Astrocyte (in vitro differentiated cells and primary cell): ENCODE measurements at regions not wholly inside any gene's neighbourhood (a gene's known extent, or its start where the extent isn't known, plus 50 kb on each side); places are given as distances from the start of the nearest gene placed in this dataset.

Source experiments
- DNase-seq: peaks from one replicate; pipeline ENCODE4 v3.0.0-alpha.2; 2010; ENCODE audit warnings: low read depth
- FAIRE-seq: peaks from 2 replicates; lab custom pipeline; 2011; peaks lifted over from hg19 to GRCh38; lab: Jason Lieb, UNC
- H2AFZ ChIP-seq: 2 replicates; pipeline ENCODE4 v1.6.0; 2012; ENCODE audit warnings: low read depth, low read length, inconsistent platforms
- H3K27ac ChIP-seq: 2 replicates; pipeline ENCODE4 v1.5.1; 2011; ENCODE audit warnings: low read depth, low read length, inconsistent platforms
- H3K27me3 ChIP-seq: 2 replicates; pipeline ENCODE4 v1.6.0; 2011; ENCODE audit warnings: low read length, inconsistent platforms; ENCODE audit not compliant: insufficient read depth
- H3K36me3 ChIP-seq: 2 replicates; pipeline ENCODE4 v1.5.1; 2011; ENCODE audit warnings: low read length, inconsistent platforms; ENCODE audit not compliant: insufficient read depth
- H3K4me1 ChIP-seq: 2 replicates; pipeline ENCODE4 v1.5.1; 2011; ENCODE audit warnings: low read length, inconsistent platforms; ENCODE audit not compliant: insufficient read depth
- H3K4me2 ChIP-seq: 2 replicates; pipeline ENCODE4 v1.6.0; 2012; ENCODE audit warnings: low read length, inconsistent platforms
- H3K4me3 ChIP-seq: 2 replicates; pipeline ENCODE4 v1.5.1; 2011; ENCODE audit warnings: low read depth, mild to moderate bottlenecking, low read length, inconsistent platforms; ENCODE audit not compliant: insufficient read depth
- H3K79me2 ChIP-seq: 2 replicates; pipeline ENCODE4 v1.6.0; 2012; ENCODE audit warnings: mild to moderate bottlenecking, low read length, inconsistent platforms; ENCODE audit not compliant: insufficient read depth
- H3K9ac ChIP-seq: 2 replicates; pipeline ENCODE4 v1.6.0; 2012; ENCODE audit warnings: mild to moderate bottlenecking, low read length, inconsistent platforms
- H3K9me3 ChIP-seq: 2 replicates; pipeline ENCODE4 v1.5.1; 2012; ENCODE audit warnings: low read depth, mild to moderate bottlenecking, low read length, inconsistent platforms; ENCODE audit not compliant: insufficient read depth
- H4K20me1 ChIP-seq: 2 replicates; pipeline ENCODE4 v1.6.0; 2012; ENCODE audit warnings: low read length, inconsistent platforms; ENCODE audit not compliant: insufficient read depth
- H3K27ac Mint-ChIP-seq: one replicate; pipeline ENCODE4 v1.8.0; 2021; ENCODE audit warnings: mild to moderate bottlenecking, mixed read lengths; ENCODE audit not compliant: unreplicated experiment
- H3K27me3 Mint-ChIP-seq: one replicate; pipeline ENCODE4 v1.8.0; 2021; ENCODE audit warnings: low read depth, mixed read lengths; ENCODE audit not compliant: unreplicated experiment
- H3K36me3 Mint-ChIP-seq: one replicate; pipeline ENCODE4 v1.8.0; 2021; ENCODE audit warnings: low read depth, mixed read lengths; ENCODE audit not compliant: unreplicated experiment
- H3K4me1 Mint-ChIP-seq: one replicate; pipeline ENCODE4 v1.8.0; 2021; ENCODE audit warnings: low read depth, mixed read lengths; ENCODE audit not compliant: unreplicated experiment
- H3K4me3 Mint-ChIP-seq: one replicate; pipeline ENCODE4 v1.8.0; 2021; ENCODE audit warnings: mild to moderate bottlenecking, moderate library complexity, mixed read lengths; ENCODE audit not compliant: unreplicated experiment
- H3K9me3 Mint-ChIP-seq: one replicate; pipeline ENCODE4 v1.8.0; 2021; ENCODE audit warnings: mild to moderate bottlenecking, mixed read lengths; ENCODE audit not compliant: unreplicated experiment
- CTCF ChIP-seq: IDR thresholded peaks from 2 replicates; pipeline ENCODE4 v1.5.1; 2011; ENCODE audit warnings: low read depth, mild to moderate bottlenecking, inconsistent platforms, low read length, moderate library complexity; ENCODE audit not compliant: insufficient read depth
- EZH2 ChIP-seq: IDR thresholded peaks from 2 replicates; pipeline ENCODE4 v1.6.1; 2012; ENCODE audit warnings: mild to moderate bottlenecking, low read length, inconsistent platforms; ENCODE audit not compliant: insufficient read depth

- no peak for DNase-seq
- Mint-ChIP-seq H3K27me3 (peaks cover 2% of the 10 kb centered on the region), H3K27ac (no peak overlapping the region), H3K36me3 (no peaks in the 10 kb centered on the region), H3K4me3 (no peak overlapping the region), H3K9me3 (peaks cover 2% of the 10 kb centered on the region), H3K4me1 (peaks cover 8% of the 10 kb centered on the region)
- Histone ChIP-seq H3K79me2 (no peaks in the 10 kb centered on the region), H3K27me3 (no peaks in the 10 kb centered on the region), H3K9ac (no peak overlapping the region), H3K36me3 (no peaks in the 10 kb centered on the region), H3K4me2 (no peak overlapping the region), H3K4me3 (no peak overlapping the region), H3K4me1 (no peaks in the 10 kb centered on the region), H3K27ac (no peak overlapping the region), H2AFZ (no peak overlapping the region), H4K20me1 (no peaks in the 10 kb centered on the region), H3K9me3 (no peaks in the 10 kb centered on the region)
- FAIRE-seq: no peak
- TF ChIP-seq EZH2 (no peak), CTCF (no peak)
Measured at GRCh38 chr6:137968455-137968804, 101.4 kb downstream of the TNFAIP3 start.

- Histone ChIP-seq H3K4me3 (no peak overlapping the region), H3K27ac (no peak overlapping the region), H4K20me1 (no peaks in the 10 kb centered on the region), H3K36me3 (no peaks in the 10 kb centered on the region), H3K4me1 (no peaks in the 10 kb centered on the region), H3K9me3 (no peaks in the 10 kb centered on the region), H3K4me2 (no peak overlapping the region), H2AFZ (no peak overlapping the region), H3K27me3 (no peaks in the 10 kb centered on the region), H3K9ac (no peak overlapping the region), H3K79me2 (no peaks in the 10 kb centered on the region)
- TF ChIP-seq CTCF: no peak
- Mint-ChIP-seq H3K4me1 (peaks cover 8% of the 10 kb centered on the region), H3K36me3 (no peaks in the 10 kb centered on the region), H3K9me3 (peaks cover 3% of the 10 kb centered on the region), H3K27ac (no peak overlapping the region), H3K4me3 (no peak overlapping the region), H3K27me3 (peaks cover 2% of the 10 kb centered on the region)
- no peak for FAIRE-seq
- no peak for DNase-seq
Measured at GRCh38 chr6:137968901-137969300, 101.8 kb downstream of the TNFAIP3 start.

- FAIRE-seq (no peak), DNase-seq (no peak)
- Mint-ChIP-seq H3K4me3 (no peak overlapping the region), H3K27me3 (peaks cover 2% of the 10 kb centered on the region), H3K36me3 (no peaks in the 10 kb centered on the region), H3K27ac (no peak overlapping the region), H3K9me3 (peaks cover 4% of the 10 kb centered on the region), H3K4me1 (peaks cover 8% of the 10 kb centered on the region)
- TF ChIP-seq CTCF (no peak), EZH2 (no peak)
- Histone ChIP-seq H3K4me2 (no peak overlapping the region), H4K20me1 (no peaks in the 10 kb centered on the region), H3K27me3 (no peaks in the 10 kb centered on the region), H3K9ac (no peak overlapping the region), H2AFZ (no peak overlapping the region), H3K4me1 (no peaks in the 10 kb centered on the region), H3K27ac (no peak overlapping the region), H3K79me2 (no peaks in the 10 kb centered on the region), H3K9me3 (no peaks in the 10 kb centered on the region), H3K4me3 (no peak overlapping the region), H3K36me3 (no peaks in the 10 kb centered on the region)
Measured at GRCh38 chr6:137969874-137970273, 102.8 kb downstream of the TNFAIP3 start.
